Tibial nerve (tissue), 4 donors: ENCODE measurements at regions not wholly inside any gene's neighbourhood (a gene's known extent, or its start where the extent isn't known, plus 50 kb on each side); places are given as distances from the start of the nearest gene placed in this dataset.

ENCODE experiments used
- DNase-seq, 2 donors: peaks; one replicate each; pipeline ENCODE4 v3.0.0-alpha.2; 2019; ENCODE audit warnings: low spot score in 2 of 2
- H3K27ac ChIP-seq, 4 donors: fragments of 200-600 bp; sonication (generic) in 3 of 4; one replicate each; pipeline ENCODE4 v1.5.1; 2017 to 2019; ENCODE audit warnings: mild to moderate bottlenecking in 1 of 4
- H3K27me3 ChIP-seq, 2 donors: fragments of 200-600 bp; sonication (generic) in 1 of 2; one replicate each; pipeline versions ENCODE4 v1.5.1 to v1.6.0; 2017 to 2019
- H3K36me3 ChIP-seq, 3 donors: fragments of 200-600 bp; sonication (generic); one replicate each; pipeline ENCODE4 v1.5.1; 2018 to 2019
- H3K4me1 ChIP-seq, 4 donors: fragments of 200-600 bp; sonication (generic) in 3 of 4; one replicate each; pipeline ENCODE4 v1.5.1; 2017 to 2019
- H3K4me3 ChIP-seq, 4 donors: fragments of 200-600 bp; sonication (generic) in 3 of 4; one replicate each; pipeline ENCODE4 v1.5.1; 2017 to 2019; ENCODE audit warnings: mild to moderate bottlenecking in 1 of 4, moderate library complexity in 1 of 4
- H3K9me3 ChIP-seq, 4 donors: fragments of 200-600 bp; sonication (generic) in 3 of 4; one replicate each; pipeline ENCODE4 v1.5.1; 2017 to 2019
- CTCF ChIP-seq, 5 experiments: fragments of 200-600 bp in 3 of 5; fragments of 450-650 bp in 2 of 5; sonication (generic) in 3 of 5; IDR thresholded peaks; one replicate each; pipeline ENCODE4 v1.5.1; 2016 to 2019; ENCODE audit warnings: antibody characterized with exemption in 5 of 5, mild to moderate bottlenecking in 3 of 5, moderate library complexity in 2 of 5
- EP300 ChIP-seq, 2 donors: sonication (generic); formaldehyde crosslinking; IDR thresholded peaks; one replicate each; pipeline ENCODE4 v1.6.1; 2017; ENCODE audit warnings: antibody characterized with exemption in 2 of 2, mild to moderate bottlenecking in 1 of 2
- POLR2A ChIP-seq, 2 donors: fragments of 450-650 bp; IDR thresholded peaks; one replicate each; pipeline ENCODE4 v1.6.1; 2017; ENCODE audit warnings: antibody characterized with exemption in 2 of 2, mild to moderate bottlenecking in 2 of 2, moderate library complexity in 2 of 2
- WGBS, 2 donors: methylation state at CpG; one replicate each; pipeline ENCODE4 v1.1.5; 2018; 5-methylcytosine and 5-hydroxymethylcytosine counted together

- Histone ChIP-seq H3K27ac (no peak overlapping the region), H3K9me3 (no peaks in the 10 kb centered on the region), H3K27me3 (no peaks in the 10 kb centered on the region), H3K36me3 (no peaks in the 10 kb centered on the region), H3K4me1 (no peaks in the 10 kb centered on the region), H3K4me3 (no peak overlapping the region)
- DNase-seq = no peak
- WGBS, 2 donors = 81 to 85% methylated on average over 7 of the region's 7 CpGs
- TF ChIP-seq CTCF (IDR thresholded peaks at IDR 0.05) (no peak), EP300 (IDR thresholded peaks at IDR 0.05) (no peak), POLR2A (IDR thresholded peaks at IDR 0.05) (no peak)
Measured at GRCh38 chr14:49957089-49957852, 64.4 kb downstream of the ARF6 start.

DNA sequence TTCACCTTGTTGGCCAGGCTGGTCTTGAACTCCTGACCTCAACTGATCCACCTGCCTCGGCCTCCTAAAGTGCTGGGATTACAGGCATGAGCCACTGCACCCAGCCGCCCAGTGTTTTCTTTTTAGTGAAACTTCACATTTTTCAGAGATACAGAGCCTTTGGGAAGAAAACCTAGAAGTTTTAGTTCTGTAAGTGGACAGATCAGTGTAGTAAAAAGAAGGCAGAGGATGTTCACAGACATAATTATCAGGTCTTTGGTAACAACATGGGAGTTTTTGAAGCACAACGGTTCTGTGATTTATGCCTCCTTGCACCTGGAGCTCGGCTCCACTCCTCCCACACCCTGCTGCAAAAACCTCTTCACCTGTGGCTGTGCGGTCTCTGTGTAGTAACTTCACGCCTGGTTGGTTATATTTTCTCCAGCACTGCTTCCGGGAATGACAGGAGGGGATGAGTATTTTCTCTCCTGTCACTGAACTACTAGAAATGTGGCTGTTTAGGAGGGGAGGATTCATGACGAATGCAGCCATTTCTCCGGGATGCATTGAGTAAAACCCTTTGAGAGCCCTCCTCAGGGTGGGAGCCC, 67.0 kb downstream of the ARF6 start:
- no peak for DNase-seq

GRCh38 chr14:49960453-49960852, 67.6 kb downstream of the ARF6 start:
- WGBS, 2 donors = 85 to 89% methylated on average over 7 of the region's 7 CpGs
- no peak for DNase-seq
- Histone ChIP-seq H3K9me3 (no peaks in the 10 kb centered on the region), H3K36me3 (no peaks in the 10 kb centered on the region), H3K4me3 (no peak overlapping the region), H3K4me1 (no peaks in the 10 kb centered on the region), H3K27me3 (no peaks in the 10 kb centered on the region), H3K27ac (peak overlapping the region in 1 of 4 donors; percentile 26)
- no peak for TF ChIP-seq CTCF (IDR thresholded peaks at IDR 0.05)
- no peak for TF ChIP-seq EP300 (IDR thresholded peaks at IDR 0.05)
- TF ChIP-seq POLR2A (IDR thresholded peaks at IDR 0.05) = no peak

More for the DNA sequence above, 67.0 kb downstream of the ARF6 start:
- peak overlapping the region in 1 of 4 donors; percentile 26 for H3K27ac ChIP-seq
- TF ChIP-seq POLR2A (IDR thresholded peaks at IDR 0.05) = no peak
- no peak for TF ChIP-seq CTCF (IDR thresholded peaks at IDR 0.05)
- no peak for TF ChIP-seq EP300 (IDR thresholded peaks at IDR 0.05)
- no peaks in the 10 kb centered on the region for H3K4me1 ChIP-seq
- WGBS, 2 donors = 74 to 79% methylated on average over 9 of the region's 9 CpGs
- H3K36me3 ChIP-seq = no peaks in the 10 kb centered on the region
- no peaks in the 10 kb centered on the region for H3K9me3 ChIP-seq
- no peaks in the 10 kb centered on the region for H3K27me3 ChIP-seq
- no peak overlapping the region for H3K4me3 ChIP-seq

- 90 to 93% methylated on average over 13 of the region's 13 CpGs for WGBS, 2 donors
- H3K27me3 ChIP-seq = no peaks in the 10 kb centered on the region
Measured at GRCh38 chr14:49961270-49962222, 68.7 kb downstream of the ARF6 start.

More at GRCh38 chr14:49961270-49962222, 68.7 kb downstream of the ARF6 start:
- no peaks in the 10 kb centered on the region for H3K36me3 ChIP-seq
- H3K4me1 ChIP-seq = peaks cover 0 to 7% (median 2%) of the 10 kb centered on the region in 4 donors
- no peak for TF ChIP-seq CTCF (IDR thresholded peaks at IDR 0.05)
- no peak for TF ChIP-seq EP300 (IDR thresholded peaks at IDR 0.05)
- TF ChIP-seq POLR2A (IDR thresholded peaks at IDR 0.05) = no peak
- H3K4me3 ChIP-seq = no peak overlapping the region
- no peaks in the 10 kb centered on the region for H3K9me3 ChIP-seq
- DNase-seq = no peak
- H3K27ac ChIP-seq = no peak overlapping the region
